ENCODE measurements at regions not wholly inside any gene's neighbourhood (a gene's known extent, or its start where the extent isn't known, plus 50 kb on each side); places are given as distances from the start of the nearest gene placed in this dataset.

GRCh38 chr3:63097396-63097795 lies 180.7 kb upstream of the SYNPR start:
- no peak overlapping the region for H3K4me3 ChIP-seq (ENCODE audit: low read length)
- no peak for DNase-seq (ENCODE audit: low read depth)
- no peak for TF ChIP-seq CTCF (conservative IDR thresholded peaks at IDR 0.05; ENCODE audit: low read depth, low read length)

- no peak overlapping the region for H3K4me3 ChIP-seq (ENCODE audit: low read length)
- no peak for DNase-seq (ENCODE audit: low read depth)
- TF ChIP-seq CTCF (conservative IDR thresholded peaks at IDR 0.05; ENCODE audit: low read depth, low read length): no peak
These were observed 161.2 kb upstream of the SYNPR start for GRCh38 chr3:63116922-63117321.

DNA sequence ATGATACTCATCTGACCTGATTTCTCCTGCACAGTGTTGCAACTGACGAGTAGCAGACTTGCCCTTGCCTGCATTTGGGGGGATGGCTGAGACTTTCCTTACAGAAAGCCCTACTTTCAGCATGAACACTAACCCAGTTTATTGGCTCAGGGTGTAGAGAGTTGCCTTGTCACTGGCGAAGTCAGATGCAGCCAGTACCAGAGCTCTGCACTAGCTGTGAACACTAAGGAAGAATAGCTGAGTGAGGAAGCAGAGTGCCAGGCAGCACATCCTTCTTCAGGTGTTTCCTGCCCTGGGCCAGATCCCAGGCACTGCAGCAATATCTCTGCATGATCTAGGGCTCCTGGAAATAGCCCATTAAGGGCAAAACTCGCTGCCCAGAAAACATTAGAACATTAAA lies 154.0 kb upstream of the SYNPR start:
- no peak overlapping the region for H3K4me3 ChIP-seq (ENCODE audit: low read length)
- TF ChIP-seq CTCF (conservative IDR thresholded peaks at IDR 0.05; ENCODE audit: low read depth, low read length): no peak
- DNase-seq (ENCODE audit: low read depth): no peak

GRCh38 chr3:63126530-63126929 lies 151.6 kb upstream of the SYNPR start:
- TF ChIP-seq CTCF (conservative IDR thresholded peaks at IDR 0.05; ENCODE audit: low read depth, low read length): no peak
- DNase-seq (ENCODE audit: low read depth): no peak
- H3K4me3 ChIP-seq (ENCODE audit: low read length): no peak overlapping the region

DNA sequence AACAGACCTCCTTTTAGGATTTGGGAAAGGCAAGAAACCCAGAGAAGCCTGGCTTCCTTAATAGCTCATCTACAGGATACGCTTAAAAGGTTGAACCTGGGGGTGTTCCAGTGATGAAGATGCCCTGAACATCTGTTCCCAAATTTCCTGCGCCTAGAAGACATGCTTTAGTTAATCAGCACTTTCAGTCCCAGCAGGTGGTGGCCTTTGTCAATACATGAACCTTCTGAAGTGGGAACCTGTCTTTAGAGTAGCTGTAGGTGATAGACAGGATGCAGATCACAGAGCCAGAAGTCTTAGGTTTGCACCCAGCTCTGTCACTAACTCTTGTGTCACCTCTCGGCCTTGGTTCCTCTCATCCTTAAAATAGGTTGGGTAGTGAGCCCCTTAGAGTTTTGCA lies 149.7 kb upstream of the SYNPR start:
- no peak for TF ChIP-seq CTCF (conservative IDR thresholded peaks at IDR 0.05; ENCODE audit: low read depth, low read length)
- H3K4me3 ChIP-seq (ENCODE audit: low read length): no peak overlapping the region
- no peak for DNase-seq (ENCODE audit: low read depth)

DNA sequence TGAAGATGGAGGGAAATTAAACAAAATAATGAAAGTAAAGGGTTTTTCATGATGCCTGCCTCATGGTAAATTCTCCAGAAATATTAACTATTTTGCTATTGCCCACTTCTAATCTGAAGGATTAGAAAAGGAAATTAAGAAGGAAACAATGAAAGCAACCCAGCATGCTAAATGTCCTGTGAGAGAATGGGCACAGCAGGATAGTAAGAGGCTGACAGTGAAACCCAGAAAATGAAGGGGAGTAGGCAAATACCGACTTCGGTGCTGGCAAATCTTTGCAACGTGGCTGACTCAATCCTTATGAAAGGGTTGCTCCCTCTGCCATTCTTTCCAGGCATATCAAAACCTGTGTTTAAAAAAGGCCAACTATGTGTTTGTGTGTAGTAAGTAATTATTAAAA lies 147.5 kb upstream of the SYNPR start:
- no peak overlapping the region for H3K4me3 ChIP-seq (ENCODE audit: low read length)

More for the DNA sequence above, 147.5 kb upstream of the SYNPR start:
- no peak for TF ChIP-seq CTCF (conservative IDR thresholded peaks at IDR 0.05; ENCODE audit: low read depth, low read length)
- no peak for DNase-seq (ENCODE audit: low read depth)
